SK-N-SH treated with all-trans-retinoic acid at 6 μM for 48 hours (cell line): ENCODE measurements at regions not wholly inside any gene's neighbourhood (a gene's known extent, or its start where the extent isn't known, plus 50 kb on each side); places are given as distances from the start of the nearest gene placed in this dataset.

Experiments used
- ATAC-seq: fragments of 200-7000 bp; cut with Tn5 transposase; 3 replicates; pipeline ENCODE4 v1.9.1; 2020; ENCODE audit warnings: mild to moderate bottlenecking, moderate library complexity
- ARNTL ChIP-seq: fragments of 450-650 bp; formaldehyde crosslinking; IDR thresholded peaks from 2 replicates; pipeline ENCODE4 v1.5.0; 2020; ENCODE audit warnings: low read depth, mild to moderate bottlenecking, moderate library complexity, borderline replicate concordance
- BACH2 ChIP-seq: fragments of 250-450 bp; sonication (Bioruptor Pico); IDR thresholded peaks from 2 replicates; pipeline ENCODE4 v1.9.0; 2021; ENCODE audit warnings: mild to moderate bottlenecking, borderline replicate concordance
- CSDC2 ChIP-seq: fragments of 250-450 bp; sonication (Bioruptor Pico); IDR thresholded peaks from 2 replicates; pipeline ENCODE4 v1.5.0; 2020; ENCODE audit warnings: mild to moderate bottlenecking, moderate library complexity
- ESRRG ChIP-seq: fragments of 250-450 bp; sonication (Bioruptor Pico); IDR thresholded peaks from 2 replicates; pipeline ENCODE4 v1.6.1; 2021; ENCODE audit warnings: mild to moderate bottlenecking
- GLIS3 ChIP-seq: fragments of 250-450 bp; sonication (Bioruptor Pico); IDR thresholded peaks from 2 replicates; pipeline ENCODE4 v1.5.0; 2020; ENCODE audit warnings: mild to moderate bottlenecking, moderate library complexity
- ISL1 ChIP-seq: fragments of 250-450 bp; sonication (Bioruptor Pico); IDR thresholded peaks from 2 replicates; pipeline ENCODE4 v2.1.2; 2022; ENCODE audit warnings: mild to moderate bottlenecking, moderate library complexity
- OSR1 ChIP-seq: fragments of 250-450 bp; sonication (Bioruptor Pico); IDR thresholded peaks from 2 replicates; pipeline ENCODE4 v1.8.0; 2022; ENCODE audit warnings: moderate library complexity, mild to moderate bottlenecking, inconsistent platforms
- RARB ChIP-seq: fragments of 250-450 bp; sonication (Bioruptor Pico); IDR thresholded peaks from 2 replicates; pipeline ENCODE4 v1.8.0; 2021; ENCODE audit warnings: mild to moderate bottlenecking, moderate library complexity
- SNAI2 ChIP-seq: fragments of 250-450 bp; sonication (Bioruptor Pico); IDR thresholded peaks from 2 replicates; pipeline ENCODE4 v1.5.0; 2020; ENCODE audit warnings: mild to moderate bottlenecking, moderate library complexity
- TCF4 ChIP-seq: fragments of 250-450 bp; sonication (Bioruptor Pico); IDR thresholded peaks from 2 replicates; pipeline ENCODE4 v1.8.0; 2021; ENCODE audit warnings: mild to moderate bottlenecking, moderate library complexity, borderline replicate concordance
- ZFP30 ChIP-seq: fragments of 450-650 bp; formaldehyde crosslinking; IDR thresholded peaks from 2 replicates; pipeline ENCODE4 v1.5.0; 2022; ENCODE audit warnings: mild to moderate bottlenecking, moderate library complexity
- ZNF565 ChIP-seq: fragments of 450-650 bp; formaldehyde crosslinking; conservative IDR thresholded peaks from 2 replicates; pipeline ENCODE4 v1.5.0; 2020; ENCODE audit warnings: low read depth, mild to moderate bottlenecking, moderate library complexity
- ZNF70 ChIP-seq: fragments of 450-650 bp; formaldehyde crosslinking; IDR thresholded peaks from 2 replicates; pipeline ENCODE4 v1.5.0; 2020; ENCODE audit warnings: mild to moderate bottlenecking, moderate library complexity
- ZNF8 ChIP-seq: fragments of 450-650 bp; formaldehyde crosslinking; IDR thresholded peaks from 2 replicates; pipeline ENCODE4 v1.5.0; 2020; ENCODE audit warnings: mild to moderate bottlenecking, moderate library complexity
- TF ChIP-seq, protein P1 (sequence below): fragments of 250-450 bp; sonication (Bioruptor Pico); IDR thresholded peaks from 2 replicates; pipeline ENCODE4 v1.5.1; 2021; ENCODE audit warnings: mild to moderate bottlenecking, moderate library complexity
- TF ChIP-seq, protein P2 (sequence below): fragments of 250-450 bp; sonication (Bioruptor Pico); IDR thresholded peaks from 2 replicates; pipeline ENCODE4 v1.8.0; 2020; ENCODE audit warnings: mild to moderate bottlenecking, moderate library complexity, borderline replicate concordance
- TF ChIP-seq, protein P3 (sequence below): fragments of 250-450 bp; sonication (Bioruptor Pico); IDR thresholded peaks from 2 replicates; pipeline ENCODE4 v1.8.0; 2021; ENCODE audit warnings: low read depth, mild to moderate bottlenecking, moderate library complexity, borderline replicate concordance
- TF ChIP-seq, protein P4 (sequence below): fragments of 250-450 bp; sonication (Bioruptor Pico); IDR thresholded peaks from 2 replicates; pipeline ENCODE4 v1.5.0; 2020; ENCODE audit warnings: mild to moderate bottlenecking, moderate library complexity
- TF ChIP-seq, protein P5 (sequence below): fragments of 250-450 bp; sonication (Bioruptor Pico); IDR thresholded peaks from 2 replicates; pipeline ENCODE4 v1.5.1; 2020; ENCODE audit warnings: low read depth, mild to moderate bottlenecking, moderate library complexity

DNA sequence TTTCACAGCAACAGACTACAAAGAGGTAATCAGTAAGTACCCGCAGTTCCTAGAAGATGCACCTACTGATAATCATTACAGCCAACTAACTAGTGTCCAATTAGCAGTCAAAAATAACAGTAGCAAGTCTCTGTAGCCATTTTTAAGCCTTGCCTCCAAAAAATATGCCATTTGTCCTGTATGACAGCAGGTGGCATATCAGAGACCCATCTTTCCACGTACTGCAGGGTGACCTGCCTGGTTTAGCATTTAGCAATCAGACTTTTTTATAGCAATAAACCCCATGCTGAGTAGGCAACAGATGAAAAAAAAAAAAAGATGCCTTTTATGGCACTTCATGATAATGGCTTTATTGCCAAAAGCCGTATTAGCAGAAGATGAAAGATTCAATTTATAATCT, 155.3 kb upstream of the LSM14A start (continued):
- TF ChIP-seq, protein P1, sequence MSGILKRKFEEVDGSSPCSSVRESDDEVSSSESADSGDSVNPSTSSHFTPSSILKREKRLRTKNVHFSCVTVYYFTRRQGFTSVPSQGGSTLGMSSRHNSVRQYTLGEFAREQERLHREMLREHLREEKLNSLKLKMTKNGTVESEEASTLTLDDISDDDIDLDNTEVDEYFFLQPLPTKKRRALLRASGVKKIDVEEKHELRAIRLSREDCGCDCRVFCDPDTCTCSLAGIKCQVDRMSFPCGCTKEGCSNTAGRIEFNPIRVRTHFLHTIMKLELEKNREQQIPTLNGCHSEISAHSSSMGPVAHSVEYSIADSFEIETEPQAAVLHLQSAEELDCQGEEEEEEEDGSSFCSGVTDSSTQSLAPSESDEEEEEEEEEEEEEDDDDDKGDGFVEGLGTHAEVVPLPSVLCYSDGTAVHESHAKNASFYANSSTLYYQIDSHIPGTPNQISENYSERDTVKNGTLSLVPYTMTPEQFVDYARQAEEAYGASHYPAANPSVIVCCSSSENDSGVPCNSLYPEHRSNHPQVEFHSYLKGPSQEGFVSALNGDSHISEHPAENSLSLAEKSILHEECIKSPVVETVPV (CRISPR knock-in tag), result no peak
- TF ChIP-seq RARB (no peak), ARNTL (no peak), TCF4 (CRISPR knock-in tag) (no peak), ISL1 (no peak), CSDC2 (CRISPR knock-in tag) (no peak), OSR1 (CRISPR knock-in tag) (no peak)
- TF ChIP-seq, protein P2, sequence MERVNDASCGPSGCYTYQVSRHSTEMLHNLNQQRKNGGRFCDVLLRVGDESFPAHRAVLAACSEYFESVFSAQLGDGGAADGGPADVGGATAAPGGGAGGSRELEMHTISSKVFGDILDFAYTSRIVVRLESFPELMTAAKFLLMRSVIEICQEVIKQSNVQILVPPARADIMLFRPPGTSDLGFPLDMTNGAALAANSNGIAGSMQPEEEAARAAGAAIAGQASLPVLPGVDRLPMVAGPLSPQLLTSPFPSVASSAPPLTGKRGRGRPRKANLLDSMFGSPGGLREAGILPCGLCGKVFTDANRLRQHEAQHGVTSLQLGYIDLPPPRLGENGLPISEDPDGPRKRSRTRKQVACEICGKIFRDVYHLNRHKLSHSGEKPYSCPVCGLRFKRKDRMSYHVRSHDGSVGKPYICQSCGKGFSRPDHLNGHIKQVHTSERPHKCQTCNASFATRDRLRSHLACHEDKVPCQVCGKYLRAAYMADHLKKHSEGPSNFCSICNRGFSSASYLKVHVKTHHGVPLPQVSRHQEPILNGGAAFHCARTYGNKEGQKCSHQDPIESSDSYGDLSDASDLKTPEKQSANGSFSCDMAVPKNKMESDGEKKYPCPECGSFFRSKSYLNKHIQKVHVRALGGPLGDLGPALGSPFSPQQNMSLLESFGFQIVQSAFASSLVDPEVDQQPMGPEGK (CRISPR knock-in tag), result no peak

DNA sequence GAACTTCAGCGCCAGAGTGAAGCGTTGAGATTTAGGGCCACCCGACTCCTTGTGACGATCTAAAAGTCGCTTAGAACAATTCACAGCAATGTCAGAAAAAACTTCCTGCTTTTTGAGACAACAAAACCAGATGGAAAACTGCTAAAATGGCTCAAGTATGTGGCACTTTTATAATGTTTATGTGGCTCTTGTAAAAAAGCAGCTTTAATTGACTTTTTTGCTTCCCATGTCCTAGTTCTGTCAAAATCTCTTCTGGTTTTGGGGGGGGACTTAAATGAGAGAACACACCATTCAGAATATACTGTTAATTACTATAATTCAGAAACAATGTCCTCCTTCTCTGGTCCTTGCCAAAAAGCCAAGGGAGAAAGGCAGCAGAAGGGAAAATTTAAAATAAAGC, 154.7 kb upstream of the LSM14A start:
- TF ChIP-seq ZFP30 (CRISPR knock-in tag) (no peak), SNAI2 (CRISPR knock-in tag) (no peak), ARNTL (no peak), ZNF70 (no peak), CSDC2 (CRISPR knock-in tag) (no peak), ISL1 (no peak), ZNF565 (CRISPR knock-in tag) (no peak), ESRRG (CRISPR knock-in tag) (no peak), OSR1 (CRISPR knock-in tag) (no peak), BACH2 (CRISPR knock-in tag) (no peak), GLIS3 (no peak), ZNF8 (no peak)
- TF ChIP-seq, protein P1 (CRISPR knock-in tag), result no peak
- TF ChIP-seq, protein P2 (CRISPR knock-in tag), result no peak
- TF ChIP-seq, protein P3, sequence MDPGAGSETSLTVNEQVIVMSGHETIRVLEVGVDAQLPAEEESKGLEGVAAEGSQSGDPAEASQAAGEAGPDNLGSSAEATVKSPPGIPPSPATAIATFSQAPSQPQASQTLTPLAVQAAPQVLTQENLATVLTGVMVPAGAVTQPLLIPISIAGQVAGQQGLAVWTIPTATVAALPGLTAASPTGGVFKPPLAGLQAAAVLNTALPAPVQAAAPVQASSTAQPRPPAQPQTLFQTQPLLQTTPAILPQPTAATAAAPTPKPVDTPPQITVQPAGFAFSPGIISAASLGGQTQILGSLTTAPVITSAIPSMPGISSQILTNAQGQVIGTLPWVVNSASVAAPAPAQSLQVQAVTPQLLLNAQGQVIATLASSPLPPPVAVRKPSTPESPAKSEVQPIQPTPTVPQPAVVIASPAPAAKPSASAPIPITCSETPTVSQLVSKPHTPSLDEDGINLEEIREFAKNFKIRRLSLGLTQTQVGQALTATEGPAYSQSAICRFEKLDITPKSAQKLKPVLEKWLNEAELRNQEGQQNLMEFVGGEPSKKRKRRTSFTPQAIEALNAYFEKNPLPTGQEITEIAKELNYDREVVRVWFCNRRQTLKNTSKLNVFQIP, result no peak
- TF ChIP-seq, protein P4, sequence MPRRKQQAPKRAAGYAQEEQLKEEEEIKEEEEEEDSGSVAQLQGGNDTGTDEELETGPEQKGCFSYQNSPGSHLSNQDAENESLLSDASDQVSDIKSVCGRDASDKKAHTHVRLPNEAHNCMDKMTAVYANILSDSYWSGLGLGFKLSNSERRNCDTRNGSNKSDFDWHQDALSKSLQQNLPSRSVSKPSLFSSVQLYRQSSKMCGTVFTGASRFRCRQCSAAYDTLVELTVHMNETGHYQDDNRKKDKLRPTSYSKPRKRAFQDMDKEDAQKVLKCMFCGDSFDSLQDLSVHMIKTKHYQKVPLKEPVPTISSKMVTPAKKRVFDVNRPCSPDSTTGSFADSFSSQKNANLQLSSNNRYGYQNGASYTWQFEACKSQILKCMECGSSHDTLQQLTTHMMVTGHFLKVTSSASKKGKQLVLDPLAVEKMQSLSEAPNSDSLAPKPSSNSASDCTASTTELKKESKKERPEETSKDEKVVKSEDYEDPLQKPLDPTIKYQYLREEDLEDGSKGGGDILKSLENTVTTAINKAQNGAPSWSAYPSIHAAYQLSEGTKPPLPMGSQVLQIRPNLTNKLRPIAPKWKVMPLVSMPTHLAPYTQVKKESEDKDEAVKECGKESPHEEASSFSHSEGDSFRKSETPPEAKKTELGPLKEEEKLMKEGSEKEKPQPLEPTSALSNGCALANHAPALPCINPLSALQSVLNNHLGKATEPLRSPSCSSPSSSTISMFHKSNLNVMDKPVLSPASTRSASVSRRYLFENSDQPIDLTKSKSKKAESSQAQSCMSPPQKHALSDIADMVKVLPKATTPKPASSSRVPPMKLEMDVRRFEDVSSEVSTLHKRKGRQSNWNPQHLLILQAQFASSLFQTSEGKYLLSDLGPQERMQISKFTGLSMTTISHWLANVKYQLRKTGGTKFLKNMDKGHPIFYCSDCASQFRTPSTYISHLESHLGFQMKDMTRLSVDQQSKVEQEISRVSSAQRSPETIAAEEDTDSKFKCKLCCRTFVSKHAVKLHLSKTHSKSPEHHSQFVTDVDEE (CRISPR knock-in tag), result no peak
- TF ChIP-seq, protein P5, sequence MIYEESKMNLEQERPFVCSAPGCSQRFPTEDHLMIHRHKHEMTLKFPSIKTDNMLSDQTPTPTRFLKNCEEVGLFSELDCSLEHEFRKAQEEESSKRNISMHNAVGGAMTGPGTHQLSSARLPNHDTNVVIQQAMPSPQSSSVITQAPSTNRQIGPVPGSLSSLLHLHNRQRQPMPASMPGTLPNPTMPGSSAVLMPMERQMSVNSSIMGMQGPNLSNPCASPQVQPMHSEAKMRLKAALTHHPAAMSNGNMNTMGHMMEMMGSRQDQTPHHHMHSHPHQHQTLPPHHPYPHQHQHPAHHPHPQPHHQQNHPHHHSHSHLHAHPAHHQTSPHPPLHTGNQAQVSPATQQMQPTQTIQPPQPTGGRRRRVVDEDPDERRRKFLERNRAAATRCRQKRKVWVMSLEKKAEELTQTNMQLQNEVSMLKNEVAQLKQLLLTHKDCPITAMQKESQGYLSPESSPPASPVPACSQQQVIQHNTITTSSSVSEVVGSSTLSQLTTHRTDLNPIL (CRISPR knock-in tag), result no peak
- no peak for ATAC-seq
